ENCODE measurements at regions not wholly inside any gene's neighbourhood (a gene's known extent, or its start where the extent isn't known, plus 50 kb on each side); places are given as distances from the start of the nearest gene placed in this dataset.

DNA sequence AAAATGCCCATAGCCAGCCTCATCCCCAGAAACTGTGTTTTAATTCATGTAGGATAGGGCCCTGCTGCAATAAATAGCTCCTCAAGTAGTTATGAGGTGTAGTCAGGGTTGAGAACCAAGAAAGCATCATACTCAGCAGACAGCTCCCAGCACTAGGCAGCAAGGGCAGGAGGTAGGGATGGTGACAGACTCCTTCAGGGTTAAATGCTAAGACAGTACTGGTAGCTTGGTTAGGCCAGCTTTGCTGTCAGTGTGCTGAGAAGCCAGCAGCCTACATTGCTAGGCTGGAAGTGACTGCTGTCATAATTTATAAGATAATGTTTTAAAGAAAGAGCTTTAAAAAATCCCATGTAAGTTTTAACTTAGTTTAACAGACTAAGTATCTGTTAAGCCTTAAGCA lies 113.9 kb upstream of the IMMP2L start:
- Histone ChIP-seq H3K27ac (no peak overlapping the region), H3K4me1 (replicated peaks in 1 of 2) (no peaks in the 10 kb centered on the region), H3K36me3 (replicated peaks in 1 of 2) (no peaks in the 10 kb centered on the region), H3K9me3 (replicated peaks in 1 of 3) (no peaks in the 10 kb centered on the region), H3K27me3 (no peaks in the 10 kb centered on the region), H3K4me3 (no peak overlapping the region)
- intact Hi-C loops (cut with DNase I) = no loop called here
- DNase-seq = no peak
- TF ChIP-seq, protein P1, sequence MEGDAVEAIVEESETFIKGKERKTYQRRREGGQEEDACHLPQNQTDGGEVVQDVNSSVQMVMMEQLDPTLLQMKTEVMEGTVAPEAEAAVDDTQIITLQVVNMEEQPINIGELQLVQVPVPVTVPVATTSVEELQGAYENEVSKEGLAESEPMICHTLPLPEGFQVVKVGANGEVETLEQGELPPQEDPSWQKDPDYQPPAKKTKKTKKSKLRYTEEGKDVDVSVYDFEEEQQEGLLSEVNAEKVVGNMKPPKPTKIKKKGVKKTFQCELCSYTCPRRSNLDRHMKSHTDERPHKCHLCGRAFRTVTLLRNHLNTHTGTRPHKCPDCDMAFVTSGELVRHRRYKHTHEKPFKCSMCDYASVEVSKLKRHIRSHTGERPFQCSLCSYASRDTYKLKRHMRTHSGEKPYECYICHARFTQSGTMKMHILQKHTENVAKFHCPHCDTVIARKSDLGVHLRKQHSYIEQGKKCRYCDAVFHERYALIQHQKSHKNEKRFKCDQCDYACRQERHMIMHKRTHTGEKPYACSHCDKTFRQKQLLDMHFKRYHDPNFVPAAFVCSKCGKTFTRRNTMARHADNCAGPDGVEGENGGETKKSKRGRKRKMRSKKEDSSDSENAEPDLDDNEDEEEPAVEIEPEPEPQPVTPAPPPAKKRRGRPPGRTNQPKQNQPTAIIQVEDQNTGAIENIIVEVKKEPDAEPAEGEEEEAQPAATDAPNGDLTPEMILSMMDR (IDR thresholded peaks at IDR 0.05) = no peak
- TF ChIP-seq POLR2A (IDR thresholded peaks at IDR 0.05) = no peak

DNA sequence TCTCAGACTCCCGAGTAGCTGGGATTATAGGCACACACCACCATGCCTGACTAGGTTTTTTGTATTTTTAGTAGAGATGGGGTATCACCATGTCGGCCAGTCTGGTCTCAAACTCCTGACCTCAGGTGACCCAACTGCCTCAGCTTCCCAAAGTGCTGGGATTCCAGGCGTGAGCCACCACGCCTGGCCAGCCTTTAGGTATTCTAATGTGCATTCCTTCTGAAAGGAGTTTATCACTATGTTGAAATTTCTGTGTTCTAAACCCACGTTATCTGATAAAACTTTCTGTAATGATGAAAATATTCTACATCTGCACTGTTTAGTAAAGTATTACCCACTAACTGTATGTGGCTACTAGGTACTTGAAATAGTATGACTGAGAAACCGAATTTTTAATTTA lies 110.6 kb upstream of the IMMP2L start:
- H3K27me3 ChIP-seq = no peaks in the 10 kb centered on the region
- 45 to 77% (median 64%) methylated on average over 6 of the region's 6 CpGs for WGBS, 4 donors
- no peak for TF ChIP-seq POLR2A (IDR thresholded peaks at IDR 0.05)
- TF ChIP-seq, protein P1 (IDR thresholded peaks at IDR 0.05) = no peak
- no peaks in the 10 kb centered on the region for H3K36me3 ChIP-seq (replicated peaks in 1 of 2)
- no peak overlapping the region for H3K4me3 ChIP-seq
- no peak for DNase-seq
- no peaks in the 10 kb centered on the region for H3K4me1 ChIP-seq (replicated peaks in 1 of 2)
- no peaks in the 10 kb centered on the region for H3K9me3 ChIP-seq (replicated peaks in 1 of 3)
- H3K27ac ChIP-seq = no peak overlapping the region
- intact Hi-C loops (cut with DNase I) = no loop called here

DNA sequence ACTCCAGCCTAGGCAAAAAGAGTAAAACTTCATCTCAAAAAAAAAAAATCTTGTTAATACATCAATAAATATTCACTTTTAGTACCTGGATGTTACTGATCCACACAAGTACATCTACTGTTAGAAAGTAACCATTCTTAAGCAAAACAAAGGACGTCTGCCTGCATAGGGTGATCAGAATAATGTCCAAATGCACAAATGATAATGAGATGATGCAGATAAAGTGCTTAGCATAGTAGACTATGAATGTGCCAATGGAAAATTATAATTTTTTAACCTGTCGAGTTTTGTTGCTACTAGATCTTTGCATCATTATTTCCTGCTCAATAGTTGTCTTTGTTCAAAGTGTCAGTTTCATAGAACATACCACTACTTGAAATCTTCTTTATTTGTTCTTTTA lies 109.6 kb upstream of the IMMP2L start:
- 55 to 72% (median 64%) methylated on average over 2 of the region's 2 CpGs for WGBS, 4 donors
- no peaks in the 10 kb centered on the region for H3K9me3 ChIP-seq (replicated peaks in 1 of 3)
- no peak overlapping the region for H3K4me3 ChIP-seq
- no peaks in the 10 kb centered on the region for H3K4me1 ChIP-seq (replicated peaks in 1 of 2)
- no peak for DNase-seq
- H3K27ac ChIP-seq = no peak overlapping the region
- intact Hi-C loops (cut with DNase I) = no loop called here
- no peaks in the 10 kb centered on the region for H3K27me3 ChIP-seq
- H3K36me3 ChIP-seq (replicated peaks in 1 of 2) = no peaks in the 10 kb centered on the region
- no peak for TF ChIP-seq POLR2A (IDR thresholded peaks at IDR 0.05)
- TF ChIP-seq, protein P1 (IDR thresholded peaks at IDR 0.05) = no peak

DNA sequence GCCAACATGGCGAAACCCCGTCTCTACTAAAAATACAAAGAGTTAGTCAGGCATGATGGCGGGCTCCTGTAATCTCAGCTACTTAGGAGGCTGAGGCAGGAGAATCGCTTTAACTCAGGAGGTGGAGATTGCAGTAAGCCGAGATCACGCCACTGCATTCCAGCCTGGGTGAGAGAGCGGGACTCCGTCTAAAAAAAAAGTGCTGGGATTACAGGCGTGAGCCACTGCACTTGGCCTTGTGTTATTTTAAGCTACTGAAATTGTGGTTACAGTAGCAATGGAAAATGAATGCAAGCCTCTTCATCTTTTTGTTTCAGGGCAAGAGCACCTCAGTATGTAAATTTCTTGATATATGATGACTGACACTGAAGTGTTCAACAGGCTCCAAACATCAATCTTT lies 106.4 kb upstream of the IMMP2L start:
- no peak for TF ChIP-seq POLR2A (IDR thresholded peaks at IDR 0.05)
- TF ChIP-seq, protein P1 (IDR thresholded peaks at IDR 0.05) = no peak
- no peak overlapping the region for H3K4me3 ChIP-seq
- no peaks in the 10 kb centered on the region for H3K36me3 ChIP-seq (replicated peaks in 1 of 2)
- DNase-seq = no peak
- WGBS, 4 donors = 74 to 84% (median 80%) methylated on average over 7 to 9 of the region's 9 CpGs
- no peaks in the 10 kb centered on the region for H3K27me3 ChIP-seq
- no peak overlapping the region for H3K27ac ChIP-seq
- H3K9me3 ChIP-seq (replicated peaks in 1 of 3) = no peaks in the 10 kb centered on the region
- no peaks in the 10 kb centered on the region for H3K4me1 ChIP-seq (replicated peaks in 1 of 2)
- intact Hi-C loops (cut with DNase I) = loop anchor here in 1 of 2 donors (10.0 kb wide), 1 partner anchor 64 kb away; no protein-coding TSS in a partner anchor

All from adrenal gland (tissue), 9 donors.